Activated CD8-positive, alpha-beta memory T cell treated with anti-CD3 and anti-CD28 coated beads for 1 hour (primary cell): ENCODE measurements at regions not wholly inside any gene's neighbourhood (a gene's known extent, or its start where the extent isn't known, plus 50 kb on each side); places are given as distances from the start of the nearest gene placed in this dataset.

Source experiments
- DNase-seq, 2 donors: peaks; one replicate each; pipeline ENCODE4 v3.0.0-alpha.2; 2020; ENCODE audit warnings: low read depth in 1 of 2; ENCODE audit errors: extremely low read depth in 1 of 2

GRCh38 chr20:63073738-63074065 lies 66.9 kb upstream of the BHLHE23 start:
- DNase-seq = no peak

GRCh38 chr20:63072991-63073737 lies 66.4 kb upstream of the BHLHE23 start:
- DNase-seq = no peak

- no peak for DNase-seq
These were observed 65.5 kb upstream of the BHLHE23 start for GRCh38 chr20:63072231-63072791.

- DNase-seq = no peak
These were observed 64.9 kb upstream of the BHLHE23 start for GRCh38 chr20:63071541-63072181.

GRCh38 chr20:63070771-63071540 lies 64.2 kb upstream of the BHLHE23 start:
- no peak for DNase-seq

- DNase-seq = no peak
These were observed 63.5 kb upstream of the BHLHE23 start for GRCh38 chr20:63070301-63070625.

GRCh38 chr20:63068711-63069367 lies 62.1 kb upstream of the BHLHE23 start:
- no peak for DNase-seq

- no peak for DNase-seq
These were observed 61.2 kb upstream of the BHLHE23 start for GRCh38 chr20:63067721-63068560.

- DNase-seq = no peak
These were observed 60.5 kb upstream of the BHLHE23 start for GRCh38 chr20:63067266-63067635.

GRCh38 chr20:63066506-63067265 lies 59.9 kb upstream of the BHLHE23 start:
- DNase-seq = no peak

GRCh38 chr20:63065911-63066310 lies 59.1 kb upstream of the BHLHE23 start:
- no peak for DNase-seq

- DNase-seq = no peak
These were observed 58.3 kb upstream of the BHLHE23 start for GRCh38 chr20:63064745-63065711.

GRCh38 chr20:63064310-63064709 lies 57.5 kb upstream of the BHLHE23 start:
- no peak for DNase-seq

- no peak for DNase-seq
These were observed 55.7 kb upstream of the BHLHE23 start for GRCh38 chr20:63062188-63063140.

GRCh38 chr20:63061771-63062100 lies 55.0 kb upstream of the BHLHE23 start:
- DNase-seq = no peak

GRCh38 chr20:63061051-63061770 lies 54.4 kb upstream of the BHLHE23 start:
- no peak for DNase-seq
